GM23248 (cell line): ENCODE measurements at regions not wholly inside any gene's neighbourhood (a gene's known extent, or its start where the extent isn't known, plus 50 kb on each side); places are given as distances from the start of the nearest gene placed in this dataset.
A peak's percentile ranks its signal among the peaks of the same experiment; 100 is the strongest.

Experiments used
- DNase-seq: peaks from one replicate; pipeline ENCODE4 v3.0.0-alpha.2; 2015
- H2AFZ ChIP-seq: fragments of 200-600 bp; sonication (generic); 2 replicates; pipeline ENCODE4 v1.6.1; 2016; ENCODE audit warnings: antibody characterized with exemption
- H3F3A ChIP-seq: fragments of 200-600 bp; sonication (generic); 2 replicates; pipeline ENCODE4 v1.6.1; 2016; ENCODE audit warnings: mild to moderate bottlenecking, antibody characterized with exemption, mixed run types; ENCODE audit not compliant: insufficient read depth
- H3K27ac ChIP-seq: fragments of 200-600 bp; sonication (generic); 2 replicates; pipeline ENCODE4 v1.5.1; 2016; ENCODE audit warnings: mild to moderate bottlenecking
- H3K27me3 ChIP-seq: fragments of 200-600 bp; sonication (generic); replicated peaks from 2 replicates; pipeline ENCODE4 v1.6.1; 2016; ENCODE audit warnings: mild to moderate bottlenecking; ENCODE audit not compliant: insufficient read depth
- H3K36me3 ChIP-seq: fragments of 200-600 bp; sonication (generic); 2 replicates; pipeline ENCODE4 v1.6.1; 2016; ENCODE audit warnings: low read depth, mild to moderate bottlenecking
- H3K4me1 ChIP-seq: fragments of 200-600 bp; sonication (generic); 2 replicates; pipeline ENCODE4 v1.6.1; 2016; ENCODE audit warnings: mild to moderate bottlenecking; ENCODE audit not compliant: insufficient read depth
- H3K4me2 ChIP-seq: fragments of 200-600 bp; sonication (generic); one replicate; pipeline ENCODE4 v1.6.1; 2016; ENCODE audit warnings: mild to moderate bottlenecking; ENCODE audit not compliant: unreplicated experiment
- H3K4me3 ChIP-seq: fragments of 200-600 bp; sonication (generic); 2 replicates; pipeline ENCODE4 v1.5.1; 2016; ENCODE audit warnings: mild to moderate bottlenecking
- H3K79me2 ChIP-seq: fragments of 200-600 bp; sonication (generic); 2 replicates; pipeline ENCODE4 v1.6.1; 2016; ENCODE audit warnings: mild to moderate bottlenecking; ENCODE audit not compliant: insufficient read depth
- H3K9ac ChIP-seq: fragments of 200-600 bp; sonication (generic); 2 replicates; pipeline ENCODE4 v1.6.1; 2016; ENCODE audit warnings: mild to moderate bottlenecking
- H3K9me2 ChIP-seq: fragments of 200-600 bp; sonication (generic); 2 replicates; pipeline ENCODE4 v1.6.1; 2016; ENCODE audit warnings: mixed run types, mild to moderate bottlenecking, moderate library complexity; ENCODE audit not compliant: insufficient read depth
- H3K9me3 ChIP-seq: fragments of 200-600 bp; sonication (generic); one replicate; pipeline ENCODE4 v1.6.1; 2017; ENCODE audit warnings: low read depth
- H4K20me1 ChIP-seq: fragments of 200-600 bp; sonication (generic); 2 replicates; pipeline ENCODE4 v1.6.0; 2016; ENCODE audit not compliant: insufficient read depth
- EZH2 ChIP-seq: fragments of 200-600 bp; sonication (generic); IDR thresholded peaks from 2 replicates; pipeline ENCODE4 v1.6.1; 2018; ENCODE audit warnings: antibody characterized with exemption, mild to moderate bottlenecking; ENCODE audit not compliant: insufficient read depth, poor library complexity, severe bottlenecking
- EZH2phosphoT487 ChIP-seq: fragments of 200-600 bp; sonication (generic); IDR thresholded peaks from 2 replicates; pipeline ENCODE4 v1.6.1; 2018; ENCODE audit warnings: antibody characterized with exemption, moderate library complexity, mild to moderate bottlenecking, low read depth; ENCODE audit not compliant: insufficient read depth
- WGBS, 2 experiments: methylation state at CpG; one replicate each; pipeline ENCODE4 v1.1.6; 2015 to 2017; ENCODE audit warnings: low lambda C conversion rate in 2 of 2, low coverage in 1 of 2; ENCODE audit errors: missing lambda C conversion rate in 2 of 2; 5-methylcytosine and 5-hydroxymethylcytosine counted together
- in situ Hi-C: fragments of 300-500 bp; cut with MboI; formaldehyde crosslinking; loops from 2 replicates; pipeline ENCODE4 v1.15.0; 2020

GRCh38 chr3:59424268-59425010 lies 374.6 kb upstream of the CFAP20DC start:
- Histone ChIP-seq H3K9me3 (no peaks in the 10 kb centered on the region), H3K36me3 (no peaks in the 10 kb centered on the region), H3K9ac (peak overlapping the region; percentile 82), H3K27ac (peak overlapping the region; percentile 97), H3K4me1 (peaks cover 36% of the 10 kb centered on the region), H3K79me2 (no peaks in the 10 kb centered on the region), H3K9me2 (no peaks in the 10 kb centered on the region), H3F3A (peaks cover 18% of the 10 kb centered on the region), H3K4me2 (peak overlapping the region; percentile 66), H4K20me1 (no peaks in the 10 kb centered on the region), H3K4me3 (no peak overlapping the region), H3K27me3 (no peaks in the 10 kb centered on the region), H2AFZ (no peak overlapping the region)
- peak; percentile 94 for DNase-seq
- WGBS, 2 experiments: 60 to 61% methylated on average over 10 of the region's 10 CpGs
- TF ChIP-seq EZH2 (no peak), EZH2phosphoT487 (no peak)
- in situ Hi-C loops: no loop called here

- no peaks in the 10 kb centered on the region for H3K27me3 ChIP-seq
- no peak overlapping the region for H3K4me2 ChIP-seq
- no peaks in the 10 kb centered on the region for H3K36me3 ChIP-seq
- no peak overlapping the region for H3K4me3 ChIP-seq
- 82% methylated on average over 11 of the region's 11 CpGs for WGBS, 2 experiments
- no peaks in the 10 kb centered on the region for H4K20me1 ChIP-seq
- peaks cover 18% of the 10 kb centered on the region for H3F3A ChIP-seq
- in situ Hi-C loops: no loop called here
- peaks cover 36% of the 10 kb centered on the region for H3K4me1 ChIP-seq
- H3K79me2 ChIP-seq: no peaks in the 10 kb centered on the region
- no peak overlapping the region for H3K27ac ChIP-seq
- no peak overlapping the region for H3K9ac ChIP-seq
- TF ChIP-seq EZH2phosphoT487 (no peak), EZH2 (no peak)
- no peaks in the 10 kb centered on the region for H3K9me3 ChIP-seq
- H2AFZ ChIP-seq: no peak overlapping the region
- H3K9me2 ChIP-seq: no peaks in the 10 kb centered on the region
- DNase-seq: no peak
Observed at GRCh38 chr3:59423707-59424106, 373.9 kb upstream of the CFAP20DC start.

- no peaks in the 10 kb centered on the region for H4K20me1 ChIP-seq
- H3K36me3 ChIP-seq: no peaks in the 10 kb centered on the region
- no peaks in the 10 kb centered on the region for H3K79me2 ChIP-seq
- H3K27ac ChIP-seq: no peak overlapping the region
- no peaks in the 10 kb centered on the region for H3K9me2 ChIP-seq
- H3K4me3 ChIP-seq: no peak overlapping the region
- H3K9ac ChIP-seq: no peak overlapping the region
- peak; percentile 77 for DNase-seq
- 37 to 41% methylated on average over 4 of the region's 4 CpGs for WGBS, 2 experiments
- H3F3A ChIP-seq: peaks cover 18% of the 10 kb centered on the region
- H3K4me1 ChIP-seq: peaks cover 31% of the 10 kb centered on the region
- no peaks in the 10 kb centered on the region for H3K9me3 ChIP-seq
- TF ChIP-seq EZH2: no peak
- no peak for TF ChIP-seq EZH2phosphoT487
- no peak overlapping the region for H3K4me2 ChIP-seq
- H3K27me3 ChIP-seq: no peaks in the 10 kb centered on the region
- in situ Hi-C loops: no loop called here
- H2AFZ ChIP-seq: no peak overlapping the region
Observed at GRCh38 chr3:59422312-59422711, 372.5 kb upstream of the CFAP20DC start.

- 33 to 37% methylated on average over 4 of the region's 4 CpGs for WGBS, 2 experiments
- in situ Hi-C loops: no loop called here
- Histone ChIP-seq H3K9ac (no peak overlapping the region), H3K9me2 (no peaks in the 10 kb centered on the region), H3K9me3 (no peaks in the 10 kb centered on the region), H3K79me2 (no peaks in the 10 kb centered on the region), H3K27ac (no peak overlapping the region), H4K20me1 (no peaks in the 10 kb centered on the region), H3K4me1 (0 out of 2 replicates have a peak, but pooled peaks cover 4% of the 10 kb centered on the region), H3K36me3 (no peaks in the 10 kb centered on the region), H3K27me3 (no peaks in the 10 kb centered on the region), H2AFZ (no peak overlapping the region), H3F3A (no peaks in the 10 kb centered on the region), H3K4me3 (no peak overlapping the region), H3K4me2 (no peak overlapping the region)
- no peak for TF ChIP-seq EZH2
- no peak for TF ChIP-seq EZH2phosphoT487
- DNase-seq: no peak
Observed at GRCh38 chr3:59418836-59419235, 369.0 kb upstream of the CFAP20DC start.
